HCT116 (cell line): ENCODE measurements at regions not wholly inside any gene's neighbourhood (a gene's known extent, or its start where the extent isn't known, plus 50 kb on each side); places are given as distances from the start of the nearest gene placed in this dataset.

ENCODE experiments used
- CEBPB ChIP-seq: IDR thresholded peaks from 2 replicates; pipeline ENCODE4 v1.6.1; 2012; ENCODE audit warnings: low read depth
- EZH2 ChIP-seq: fragments of 200-600 bp; sonication (generic); IDR thresholded peaks from 2 replicates; pipeline ENCODE4 v1.6.1; 2017; ENCODE audit warnings: antibody characterized with exemption, mixed run types
- EZH2phosphoT487 ChIP-seq: fragments of 200-600 bp; IDR thresholded peaks from 2 replicates; pipeline ENCODE4 v1.6.1; 2018; ENCODE audit warnings: antibody characterized with exemption, borderline replicate concordance
- POLR2AphosphoS5 ChIP-seq: IDR thresholded peaks from 2 replicates; pipeline ENCODE4 v1.6.1; 2011; ENCODE audit warnings: mild to moderate bottlenecking, low read depth, low read length, moderate library complexity
- TF ChIP-seq, protein P1 (sequence below), 3 experiments: fragments of 200-600 bp in 1 of 3; sonication (generic) in 1 of 3; IDR thresholded peaks in 2 of 3; conservative IDR thresholded peaks in 1 of 3; 2 replicates each; pipeline ENCODE4 v1.5.1; 2012 to 2017; ENCODE audit warnings: low read depth in 2 of 3, low read length in 2 of 3, antibody characterized with exemption in 1 of 3, borderline replicate concordance in 1 of 3, control low read depth in 1 of 3, mild to moderate bottlenecking in 1 of 3, mixed read lengths in 1 of 3, mixed run types in 1 of 3, moderate library complexity in 1 of 3; ENCODE audit not compliant: insufficient read depth in 1 of 3

- TF ChIP-seq, protein P1, sequence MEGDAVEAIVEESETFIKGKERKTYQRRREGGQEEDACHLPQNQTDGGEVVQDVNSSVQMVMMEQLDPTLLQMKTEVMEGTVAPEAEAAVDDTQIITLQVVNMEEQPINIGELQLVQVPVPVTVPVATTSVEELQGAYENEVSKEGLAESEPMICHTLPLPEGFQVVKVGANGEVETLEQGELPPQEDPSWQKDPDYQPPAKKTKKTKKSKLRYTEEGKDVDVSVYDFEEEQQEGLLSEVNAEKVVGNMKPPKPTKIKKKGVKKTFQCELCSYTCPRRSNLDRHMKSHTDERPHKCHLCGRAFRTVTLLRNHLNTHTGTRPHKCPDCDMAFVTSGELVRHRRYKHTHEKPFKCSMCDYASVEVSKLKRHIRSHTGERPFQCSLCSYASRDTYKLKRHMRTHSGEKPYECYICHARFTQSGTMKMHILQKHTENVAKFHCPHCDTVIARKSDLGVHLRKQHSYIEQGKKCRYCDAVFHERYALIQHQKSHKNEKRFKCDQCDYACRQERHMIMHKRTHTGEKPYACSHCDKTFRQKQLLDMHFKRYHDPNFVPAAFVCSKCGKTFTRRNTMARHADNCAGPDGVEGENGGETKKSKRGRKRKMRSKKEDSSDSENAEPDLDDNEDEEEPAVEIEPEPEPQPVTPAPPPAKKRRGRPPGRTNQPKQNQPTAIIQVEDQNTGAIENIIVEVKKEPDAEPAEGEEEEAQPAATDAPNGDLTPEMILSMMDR (IDR thresholded peaks at IDR 0.05 in 2 of 3, conservative IDR thresholded peaks at IDR 0.05 in 1 of 3; ENCODE audit: borderline replicate concordance in 1 of 3, insufficient read depth in 1 of 3, low read depth in 2 of 3, low read length in 2 of 3): no peak
- no peak for TF ChIP-seq EZH2phosphoT487
- no peak for TF ChIP-seq CEBPB
- TF ChIP-seq POLR2AphosphoS5: no peak
- no peak for TF ChIP-seq EZH2
Observed at GRCh38 chrX:22340022-22340616, 67.4 kb downstream of the CBLL2 start.
